ENCODE measurements at regions not wholly inside any gene's neighbourhood (a gene's known extent, or its start where the extent isn't known, plus 50 kb on each side); places are given as distances from the start of the nearest gene placed in this dataset.
"Not testable (repeated sequence)": the region's sequence is repeated elsewhere in the genome, so short reads cannot be mapped to it uniquely, and the experiment has no call there.

DNA sequence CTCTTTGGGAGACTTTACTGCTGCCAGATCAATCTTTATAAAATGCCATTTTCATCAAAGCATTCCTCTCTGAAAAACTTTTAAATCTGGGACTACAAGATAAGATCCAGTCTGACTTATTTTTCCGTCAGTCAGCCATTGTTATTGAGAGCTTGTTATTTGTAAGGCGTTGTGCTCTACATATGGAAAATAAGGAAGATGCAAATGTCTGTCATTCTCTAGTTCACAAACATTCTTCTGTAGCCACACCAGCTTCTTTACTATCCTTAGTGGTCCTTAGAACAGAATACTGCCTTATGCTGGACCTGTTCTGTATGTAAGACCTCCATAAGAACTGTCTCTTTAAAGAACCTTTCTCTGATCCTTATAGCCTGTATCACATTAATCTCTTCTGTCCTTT is 120.3 kb upstream of the NBPF19 start:
- TF ChIP-seq POLR2A, POU2F2 (IDR thresholded peaks at IDR 0.05; ENCODE audit: low read depth, low read length): not testable (repeated sequence)
